NCI-H1930 (cell line): ENCODE measurements at regions not wholly inside any gene's neighbourhood (a gene's known extent, or its start where the extent isn't known, plus 50 kb on each side); places are given as distances from the start of the nearest gene placed in this dataset.
"Not testable (repeated sequence)": the region's sequence is repeated elsewhere in the genome, so short reads cannot be mapped to it uniquely, and the experiment has no call there.

Source experiments
- DNase-seq, 2 experiments: peaks; one replicate each; lab custom pipeline; 2025; lab: John Stamatoyannopoulos, UW

- DNase-seq: no peak
Observed at GRCh38 chr3:162863579-162863978, 1367.0 kb downstream of the OTOL1 start.

DNA sequence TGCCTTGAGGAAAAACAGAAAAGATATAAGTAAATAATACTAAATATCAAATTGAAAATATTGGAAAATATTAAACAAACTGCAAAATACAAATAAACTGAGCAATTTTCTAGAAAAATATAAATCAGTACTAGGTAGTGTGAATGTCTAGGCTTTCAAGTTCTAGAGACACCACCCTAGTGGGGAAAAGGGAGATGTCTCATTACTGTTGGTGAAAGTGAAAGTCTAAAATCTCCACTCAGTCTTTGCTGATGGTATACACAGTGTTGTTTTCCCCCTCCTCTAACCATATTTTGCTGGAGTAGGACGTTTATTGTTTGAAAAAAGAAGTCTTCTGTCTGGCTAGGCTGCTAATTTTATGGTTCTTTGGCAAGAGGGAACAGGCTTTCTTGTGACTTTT, 1368.9 kb downstream of the OTOL1 start:
- no peak for DNase-seq

DNA sequence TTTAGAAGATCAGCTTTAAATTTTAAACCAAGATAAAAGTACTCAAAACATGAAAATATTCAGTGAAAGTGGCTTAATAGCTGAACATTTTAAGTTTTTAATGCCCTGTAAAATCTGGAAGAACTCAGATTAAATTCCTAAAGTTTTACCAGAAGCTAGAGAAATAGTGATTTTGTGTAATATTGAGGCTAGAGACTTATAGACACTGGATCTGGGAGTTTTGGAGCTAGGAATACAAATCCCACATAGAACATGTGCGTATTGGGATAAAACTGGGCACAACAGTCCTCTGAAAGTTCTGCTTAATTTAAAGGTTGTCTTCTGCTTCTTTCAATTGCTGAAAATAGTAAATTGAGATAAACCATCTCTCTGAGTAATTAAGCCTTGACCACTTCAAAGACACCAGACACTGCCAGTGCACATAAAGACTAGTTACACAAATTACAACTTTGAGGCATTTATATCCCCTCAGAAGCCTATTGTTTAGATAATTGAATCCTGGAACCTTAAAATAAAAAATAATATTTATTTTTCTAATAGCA, 1382.5 kb downstream of the OTOL1 start:
- DNase-seq: no peak

- no peak for DNase-seq
Observed at GRCh38 chr3:162884373-162884772, 1387.8 kb downstream of the OTOL1 start.

DNA sequence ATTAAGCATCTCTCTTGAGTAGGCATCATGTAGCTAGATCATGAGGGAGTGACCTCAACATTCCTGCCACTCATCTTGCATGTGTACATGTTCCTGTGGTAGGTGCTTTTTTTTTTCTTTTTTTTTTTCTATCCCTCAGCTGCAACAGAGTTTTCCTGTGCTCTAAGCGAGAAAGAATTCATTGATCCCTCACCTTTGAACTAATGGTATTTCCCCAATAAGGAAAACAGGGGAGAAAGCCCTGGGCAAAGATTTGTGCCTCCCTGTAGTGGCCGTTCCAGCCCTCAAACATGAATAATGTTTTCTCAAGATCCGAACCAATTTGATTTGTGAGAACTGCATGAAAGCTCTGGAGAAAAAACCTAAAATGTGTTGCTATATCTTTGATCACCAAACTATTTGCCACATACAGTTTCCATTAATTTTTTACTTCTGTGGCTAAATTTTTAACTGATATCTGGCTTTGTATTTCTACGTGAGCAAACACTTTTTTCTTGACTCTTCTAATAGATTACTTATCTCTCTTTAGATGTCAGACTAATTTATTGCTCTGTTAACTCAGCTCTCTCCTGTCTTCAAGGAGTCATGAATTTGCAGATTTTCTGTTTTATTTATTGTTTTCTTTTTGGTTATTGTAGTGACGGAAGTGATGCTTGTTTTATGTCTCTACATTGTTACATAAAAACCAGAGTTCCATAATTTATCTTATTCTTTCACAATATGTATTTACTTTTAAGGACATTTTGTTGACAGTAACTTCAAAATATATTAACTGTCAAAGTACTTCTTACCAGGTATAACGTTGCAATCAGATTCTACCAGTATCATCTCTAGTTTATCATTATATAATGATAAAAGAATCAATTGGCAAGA, 1396.5 kb downstream of the OTOL1 start:
- no peak for DNase-seq

GRCh38 chr3:162897291-162897690, 1400.7 kb downstream of the OTOL1 start:
- DNase-seq: no peak

GRCh38 chr3:162932503-162932902, 1435.9 kb downstream of the OTOL1 start:
- no peak for DNase-seq

DNA sequence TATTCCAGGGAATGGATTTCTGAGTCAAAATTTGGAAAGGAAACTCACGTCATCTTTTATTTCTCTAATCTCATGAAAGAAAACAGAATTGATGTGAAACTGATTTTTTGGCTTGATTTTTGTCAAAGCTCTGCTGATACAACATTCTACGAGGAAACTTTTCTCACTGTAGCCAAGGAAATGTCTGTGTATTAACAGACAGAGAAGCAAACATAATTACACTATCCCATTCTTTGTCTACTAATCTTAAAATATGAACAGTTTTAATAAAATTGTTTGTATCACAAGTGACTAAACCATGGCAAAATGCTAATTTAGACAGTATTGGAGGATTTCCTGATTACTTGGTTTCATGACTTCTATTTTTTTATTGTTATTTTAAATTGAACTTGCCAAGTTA, 1437.0 kb downstream of the OTOL1 start:
- no peak for DNase-seq

- DNase-seq: no peak
Observed at GRCh38 chr3:162936706-162937105, 1440.1 kb downstream of the OTOL1 start.

DNA sequence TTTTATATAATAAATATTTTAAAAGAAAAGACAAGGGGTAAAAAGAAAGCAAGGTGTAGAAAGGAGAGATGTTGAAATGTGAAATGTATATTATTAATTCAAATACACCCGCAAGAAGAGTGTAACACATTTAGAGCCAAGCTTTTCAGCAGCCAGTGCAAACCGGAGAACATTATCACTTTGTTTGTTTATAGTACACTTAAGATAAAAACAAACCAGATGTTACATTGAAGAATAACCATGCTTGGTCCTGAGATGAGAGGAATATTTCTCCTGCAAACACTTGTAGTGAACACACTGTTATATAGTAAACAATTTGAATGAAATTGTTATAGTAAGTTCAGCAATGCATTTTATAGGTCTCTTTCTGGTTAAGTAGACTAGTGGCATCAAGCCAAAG, 1441.5 kb downstream of the OTOL1 start:
- no peak for DNase-seq

DNA sequence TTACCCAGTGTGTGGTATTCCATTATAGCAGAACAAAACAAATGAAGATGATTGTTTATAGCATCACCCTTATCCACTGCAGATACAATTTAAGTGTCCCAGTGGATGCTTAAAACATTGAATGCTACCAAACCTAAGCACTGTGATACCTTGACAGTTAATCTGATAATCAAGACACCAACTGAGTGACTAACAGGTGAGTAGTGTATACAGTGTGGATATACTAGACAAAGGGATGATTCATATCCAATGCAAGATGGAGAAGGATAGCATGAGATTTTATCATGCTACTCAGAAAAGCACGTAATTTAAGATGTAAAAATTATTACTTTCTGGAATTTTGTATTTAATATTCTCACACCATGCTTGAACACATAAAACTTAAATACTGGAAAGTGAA, 1449.0 kb downstream of the OTOL1 start:
- DNase-seq: no peak

- no peak for DNase-seq
Observed at GRCh38 chr3:162956711-162957110, 1460.1 kb downstream of the OTOL1 start.

DNA sequence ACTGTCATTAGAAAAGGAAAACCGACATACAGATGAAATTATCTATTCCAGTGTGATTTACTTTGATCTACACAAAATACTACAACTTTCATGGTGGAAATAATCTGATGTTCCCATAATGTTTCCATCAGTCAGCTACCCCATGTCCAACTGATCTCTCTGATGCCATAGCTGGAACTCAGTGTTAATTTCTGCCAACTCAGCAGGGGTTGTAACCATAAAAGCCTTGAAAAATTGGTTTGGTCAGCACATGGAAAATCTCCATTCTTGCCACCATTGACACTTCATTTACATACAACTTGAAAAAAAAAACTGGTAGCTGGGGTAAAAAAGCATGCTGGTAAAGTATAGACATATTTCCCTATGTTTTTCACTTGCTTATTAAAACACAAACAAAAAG, 1463.7 kb downstream of the OTOL1 start:
- no peak for DNase-seq

DNA sequence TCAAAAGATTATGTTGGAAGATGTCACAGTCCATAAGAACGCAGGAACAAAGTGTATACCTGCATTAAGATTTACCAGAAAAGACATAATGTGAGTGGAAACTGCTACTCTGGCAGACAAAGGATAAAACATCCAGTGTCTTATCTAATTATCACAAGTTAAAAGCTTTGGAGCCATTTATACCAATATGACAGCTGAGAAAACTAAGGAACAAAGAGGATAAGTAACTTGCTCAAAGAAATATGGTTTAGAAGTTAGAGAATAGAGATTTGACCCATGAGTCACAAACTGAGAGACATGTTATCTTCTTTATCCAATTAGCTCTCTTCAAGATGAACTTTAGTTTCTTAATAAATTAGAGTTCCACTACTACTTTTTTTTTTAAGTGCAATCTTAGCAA, 1473.7 kb downstream of the OTOL1 start:
- no peak for DNase-seq

DNA sequence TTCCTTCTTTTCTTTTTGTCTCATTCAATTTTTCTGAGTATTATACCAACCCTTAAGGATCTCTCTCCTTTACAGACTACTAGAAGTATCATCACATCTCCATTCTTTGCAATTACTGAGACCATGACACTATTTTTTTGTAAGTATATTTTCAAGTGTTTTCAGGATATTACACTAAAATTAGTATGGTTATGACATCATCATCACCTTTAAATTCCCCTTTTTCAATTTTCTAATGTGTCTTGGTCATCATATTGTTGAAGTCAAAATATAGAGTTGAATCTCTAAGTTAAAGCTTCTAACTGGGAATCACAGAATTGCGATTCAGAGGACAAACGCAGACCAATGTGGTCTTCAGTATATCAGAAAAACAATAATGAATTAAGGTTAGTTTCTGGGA, 1475.1 kb downstream of the OTOL1 start:
- DNase-seq: no peak

- DNase-seq: no peak
Observed at GRCh38 chr3:162973428-162973917, 1476.9 kb downstream of the OTOL1 start.

DNA sequence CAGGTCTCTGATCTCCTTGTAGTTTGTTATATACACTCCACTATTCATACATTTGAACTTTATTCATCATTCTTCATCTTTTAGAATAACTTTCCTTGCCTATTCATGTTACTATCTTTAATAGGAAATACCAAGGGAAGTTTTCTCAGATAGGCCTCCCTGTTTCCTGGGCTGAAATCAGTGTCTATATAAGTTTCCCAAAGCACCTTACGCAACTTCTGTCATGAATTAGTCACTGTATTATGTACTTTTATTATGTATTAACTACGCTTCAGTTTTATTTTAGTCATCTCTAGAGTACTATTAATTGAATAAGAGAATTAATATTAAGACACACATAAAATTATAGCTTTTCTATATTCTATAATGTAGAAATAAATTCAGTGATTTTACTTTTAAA, 1481.5 kb downstream of the OTOL1 start:
- DNase-seq: no peak

- no peak for DNase-seq
Observed at GRCh38 chr3:162984746-162985145, 1488.1 kb downstream of the OTOL1 start.

- DNase-seq: not testable (repeated sequence)
Observed at GRCh38 chr3:162987085-162987794, 1490.6 kb downstream of the OTOL1 start.

DNA sequence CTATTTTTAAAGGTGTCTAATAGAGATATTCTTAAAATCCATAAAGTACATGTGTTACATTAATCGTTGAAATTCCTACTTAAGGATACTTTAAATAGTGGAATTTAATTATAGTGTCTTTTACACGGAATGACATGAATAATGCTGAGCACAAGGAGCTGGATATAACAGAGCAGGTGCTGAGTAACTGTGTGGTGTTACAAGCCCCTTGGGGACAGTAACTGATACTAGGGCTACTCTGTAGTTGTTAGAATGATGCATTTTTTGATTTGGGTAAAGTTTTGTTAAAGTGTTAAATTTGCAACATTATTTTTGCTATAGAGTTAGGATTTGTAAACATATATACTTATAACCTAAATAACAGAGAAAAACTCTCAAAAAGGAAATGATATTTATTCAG, 1496.1 kb downstream of the OTOL1 start:
- DNase-seq: no peak

- no peak for DNase-seq
Observed at GRCh38 chr3:162994165-162994564, 1497.6 kb downstream of the OTOL1 start.

- no peak for DNase-seq
Observed at GRCh38 chr3:162996368-162996767, 1499.8 kb downstream of the OTOL1 start.

DNA sequence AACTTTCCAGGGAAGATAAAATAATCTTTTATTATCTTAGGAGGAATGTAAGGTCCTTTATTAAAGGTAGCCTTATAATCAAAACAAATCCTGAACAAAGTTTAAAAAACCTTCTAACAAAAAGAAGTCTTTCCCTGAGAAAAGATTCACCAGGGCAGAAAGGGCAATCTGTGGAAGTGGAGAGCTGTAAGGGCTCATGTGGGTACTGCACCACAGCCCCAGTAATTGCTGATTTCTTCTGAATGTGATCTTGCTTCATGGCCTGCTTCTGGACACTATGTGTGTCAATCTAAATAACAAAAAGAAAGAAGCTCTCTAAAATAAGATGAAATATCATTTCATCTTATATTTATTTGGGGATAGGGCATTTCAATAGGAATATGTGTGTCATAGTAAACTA, 1501.6 kb downstream of the OTOL1 start:
- no peak for DNase-seq
